SK-MEL-5 (cell line): ENCODE measurements at regions not wholly inside any gene's neighbourhood (a gene's known extent, or its start where the extent isn't known, plus 50 kb on each side); places are given as distances from the start of the nearest gene placed in this dataset.

Experiments
- DNase-seq: peaks from one replicate; pipeline ENCODE4 v3.0.0-alpha.2; 2016; ENCODE audit warnings: low read depth, low spot score
- in situ Hi-C: cut with HindIII; loops from 2 replicates; pipeline ENCODE4 v1.10.0; 2016; ENCODE audit warnings: low sequenced_read_pairs, high pct_unique_total_duplicates, low pct_unique_long_range_greater_than_20kb
- small RNA-seq, 2 experiments: library from RNA; depleted of rRNA; stranded (forward); fragments of <200 nt; gene quantifications; one replicate each; pipeline ENCODE3, GENCODE V24; 2014

DNA sequence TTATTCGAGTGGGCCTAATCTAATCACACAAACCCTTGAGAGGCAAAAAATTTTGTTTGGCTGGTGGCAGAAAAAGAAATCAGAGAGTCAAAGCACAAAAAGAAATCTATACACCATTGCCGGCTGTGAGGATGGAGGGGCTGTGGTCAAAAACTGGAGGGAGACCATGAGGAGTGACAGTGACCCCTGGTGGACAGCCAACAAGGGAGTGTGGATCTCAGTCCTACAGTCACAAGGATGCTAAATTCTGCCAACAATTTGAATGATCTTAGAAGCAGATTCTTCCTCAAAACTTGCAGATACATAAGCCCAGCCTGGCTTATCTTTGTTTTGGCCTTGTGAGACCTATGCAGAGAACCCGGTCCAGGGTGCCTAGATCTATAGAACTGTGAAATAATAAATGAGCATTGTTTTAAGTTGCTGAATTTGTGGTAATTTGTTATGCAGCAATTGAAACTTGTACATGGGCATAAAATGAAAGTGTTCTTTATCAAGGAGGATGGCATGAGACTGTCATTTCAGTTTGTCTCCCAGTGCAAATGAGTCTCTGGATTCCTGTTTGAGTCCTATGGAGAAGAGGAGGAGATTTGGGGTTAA, 103.0 kb upstream of the ARHGEF26 start:
- peak; percentile 77 for DNase-seq
- in situ Hi-C loops = no loop called here

DNA sequence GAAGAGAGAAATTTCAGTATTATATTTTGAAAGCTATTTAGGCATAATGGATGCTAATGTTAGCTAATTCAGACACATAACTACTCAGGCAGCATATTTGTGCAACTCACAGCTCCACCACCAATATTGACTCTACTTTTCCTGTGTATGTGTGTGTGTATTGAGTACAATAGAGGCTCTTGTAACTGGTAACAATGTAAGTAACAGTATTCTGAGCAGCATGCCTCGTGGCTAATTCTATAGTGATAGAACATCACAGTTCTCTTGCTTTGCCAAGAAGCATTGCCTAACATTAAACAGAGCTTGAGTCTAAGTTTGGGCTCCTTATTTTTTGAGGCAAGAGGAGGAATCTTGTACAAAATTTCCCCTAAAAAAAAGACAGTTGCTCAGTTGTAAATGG, 98.6 kb upstream of the ARHGEF26 start:
- in situ Hi-C loops = no loop called here
- peak; percentile 97 for DNase-seq

DNA sequence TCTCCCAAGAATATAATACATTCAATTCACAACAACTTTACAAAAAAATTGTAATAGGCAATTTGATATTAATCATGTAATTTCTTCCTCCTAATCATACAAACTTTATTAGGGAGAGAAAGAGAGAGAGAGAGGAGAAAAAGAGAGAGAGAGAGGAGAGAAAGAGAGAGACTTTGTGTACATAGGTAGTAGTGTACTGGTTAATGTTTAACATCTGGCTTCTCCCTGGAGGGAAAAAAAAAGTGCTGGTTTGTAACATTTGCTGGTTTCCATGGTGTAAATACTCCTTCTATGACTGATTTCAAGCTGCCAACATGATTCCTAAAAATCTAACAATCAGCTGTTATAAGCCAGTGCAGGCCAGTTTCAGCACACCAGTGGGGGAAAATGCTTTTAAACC, 98.0 kb upstream of the ARHGEF26 start:
- in situ Hi-C loops = no loop called here
- DNase-seq = peak; percentile 70

DNA sequence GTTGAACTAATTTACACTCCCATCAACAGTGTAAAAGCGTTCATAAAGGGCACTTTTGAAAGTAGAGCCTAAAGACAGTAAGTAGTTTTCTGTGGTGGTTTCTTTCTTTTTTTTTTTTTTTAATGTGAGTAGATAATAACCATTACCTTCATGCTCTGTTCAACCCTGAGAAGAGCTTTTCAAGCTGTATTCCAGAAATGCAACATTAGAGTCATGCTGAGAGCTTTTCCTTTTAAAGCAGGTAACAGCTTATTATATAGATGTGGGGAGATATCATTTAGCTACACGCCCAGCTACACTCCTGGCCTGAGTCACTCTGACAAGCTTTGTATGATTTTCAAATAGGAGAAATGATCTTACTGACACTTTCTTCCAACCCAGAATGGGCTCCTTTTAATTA, 96.2 kb upstream of the ARHGEF26 start:
- in situ Hi-C loops = no loop called here
- no peak for DNase-seq

DNA sequence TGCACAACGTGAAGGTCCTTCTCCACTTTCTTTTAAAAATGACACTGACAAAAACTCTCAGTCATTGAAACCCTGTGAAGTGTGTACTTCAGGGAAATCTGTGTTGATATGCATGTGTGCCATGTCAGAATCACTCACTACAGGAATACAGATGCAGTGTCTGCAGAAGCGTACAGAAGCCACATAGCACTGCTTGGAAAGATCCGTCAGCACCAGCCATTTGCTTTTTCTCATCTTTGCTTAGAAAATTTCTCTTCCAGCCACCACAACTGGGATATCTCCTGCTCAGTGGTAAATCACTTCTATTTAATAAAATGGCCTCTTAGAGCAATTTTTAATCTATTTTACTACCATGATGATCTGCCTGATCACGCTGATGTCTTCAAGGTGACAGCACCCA, 91.3 kb upstream of the ARHGEF26 start:
- no peak for DNase-seq
- in situ Hi-C loops = no loop called here

DNA sequence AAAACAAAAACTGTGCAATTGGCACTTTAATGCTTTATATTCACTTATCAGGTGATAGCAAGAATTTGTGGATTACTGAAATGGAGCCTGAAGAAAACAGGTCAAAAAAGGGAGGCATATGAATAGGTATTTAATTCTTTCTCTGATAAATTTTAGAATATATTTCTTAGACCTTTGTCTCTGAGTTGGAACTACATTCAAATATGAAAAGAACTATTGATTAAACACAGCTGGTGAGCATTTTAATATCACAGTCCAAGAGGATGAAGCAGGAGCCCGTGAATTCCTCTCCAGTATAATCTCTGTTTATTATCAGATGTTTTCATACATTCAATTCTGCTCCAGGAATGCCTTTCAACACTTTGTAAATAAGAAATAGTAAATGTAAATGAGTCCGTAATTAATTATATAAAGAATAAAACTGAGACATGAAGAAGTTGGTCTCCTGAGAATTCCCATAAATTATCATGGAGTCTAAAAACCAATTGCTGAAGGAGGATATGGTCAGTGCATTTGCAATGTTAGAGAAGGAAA, 86.3 kb upstream of the ARHGEF26 start:
- no peak for DNase-seq
- in situ Hi-C loops = no loop called here

DNA sequence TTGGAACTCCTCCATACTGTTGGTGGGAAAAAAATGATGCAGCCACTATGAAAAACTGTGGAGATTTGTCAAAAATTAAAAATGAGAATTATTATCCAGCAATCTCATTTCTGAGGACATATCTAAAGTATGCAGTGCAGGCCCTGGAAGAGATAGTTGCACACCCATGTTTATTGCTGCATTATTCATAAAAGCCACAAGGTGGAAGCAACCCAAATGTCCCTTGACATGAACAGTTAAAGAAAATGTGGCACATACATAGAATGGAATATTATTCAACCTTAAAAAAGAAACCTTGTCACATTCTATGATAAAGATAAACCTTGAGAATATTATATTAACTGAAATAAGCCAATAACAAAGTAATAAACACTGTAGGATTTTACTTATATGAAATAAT, 80.9 kb upstream of the ARHGEF26 start:
- in situ Hi-C loops = no loop called here
- peak; percentile 62 for DNase-seq

DNA sequence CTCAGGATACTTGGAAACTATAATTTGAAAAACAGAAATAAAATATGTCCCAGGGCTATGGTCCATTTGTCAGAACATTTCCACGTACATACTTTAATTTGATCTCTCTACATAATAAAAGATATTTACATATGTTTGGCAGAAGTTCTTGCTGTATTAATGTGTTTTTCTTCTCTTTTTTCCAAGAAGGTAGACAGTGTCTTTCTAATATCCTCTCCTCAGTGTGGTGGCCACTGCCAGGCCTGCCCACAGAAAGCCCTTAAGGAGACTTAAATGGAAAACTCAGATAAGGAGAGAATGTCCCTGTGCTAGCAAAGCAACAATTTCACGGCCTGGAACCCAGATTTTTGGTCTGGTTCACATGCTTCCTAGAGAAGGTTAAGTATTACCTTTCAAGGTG, 76.5 kb upstream of the ARHGEF26 start:
- in situ Hi-C loops = no loop called here

DNA sequence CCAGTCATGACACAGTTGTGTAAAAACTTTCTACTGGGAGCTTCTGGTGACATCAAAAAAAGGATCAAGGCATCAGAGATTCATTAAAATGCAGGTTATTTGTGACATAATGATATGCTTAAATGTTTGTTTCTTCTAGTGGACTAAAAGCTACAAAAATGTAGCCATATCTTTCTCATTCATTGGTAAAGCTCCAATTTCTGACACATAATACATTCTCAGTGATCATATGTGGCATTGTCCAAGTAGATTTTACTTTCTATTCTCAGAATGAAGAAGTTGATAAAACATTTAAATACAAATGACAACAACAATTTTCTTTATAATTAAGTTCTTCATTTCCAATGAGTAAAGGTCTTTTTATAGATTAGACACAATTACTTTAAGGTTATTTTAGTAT, 71.0 kb upstream of the ARHGEF26 start:
- no peak for DNase-seq
- in situ Hi-C loops = no loop called here

More for the DNA sequence above, 76.5 kb upstream of the ARHGEF26 start:
- no peak for DNase-seq

DNA sequence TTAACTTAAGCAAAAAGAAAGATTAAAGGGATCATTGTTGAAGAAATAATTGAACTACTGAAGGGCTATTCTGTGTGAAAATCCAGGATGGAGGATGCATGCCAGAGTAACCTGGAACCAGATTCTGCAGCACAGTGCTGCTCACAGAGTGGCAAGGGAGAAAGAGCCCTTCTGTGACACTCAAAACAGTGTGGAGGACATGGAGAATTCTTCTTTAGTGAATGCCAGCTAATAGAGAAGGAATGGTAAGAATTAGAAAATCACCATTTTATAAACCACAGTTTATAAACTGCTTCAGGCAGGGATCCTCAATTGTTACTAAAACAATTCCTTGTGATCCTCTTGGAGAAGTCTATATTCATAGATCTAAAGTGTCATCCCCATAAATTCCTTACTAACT, 70.4 kb upstream of the ARHGEF26 start:
- in situ Hi-C loops = no loop called here
- no peak for DNase-seq

DNA sequence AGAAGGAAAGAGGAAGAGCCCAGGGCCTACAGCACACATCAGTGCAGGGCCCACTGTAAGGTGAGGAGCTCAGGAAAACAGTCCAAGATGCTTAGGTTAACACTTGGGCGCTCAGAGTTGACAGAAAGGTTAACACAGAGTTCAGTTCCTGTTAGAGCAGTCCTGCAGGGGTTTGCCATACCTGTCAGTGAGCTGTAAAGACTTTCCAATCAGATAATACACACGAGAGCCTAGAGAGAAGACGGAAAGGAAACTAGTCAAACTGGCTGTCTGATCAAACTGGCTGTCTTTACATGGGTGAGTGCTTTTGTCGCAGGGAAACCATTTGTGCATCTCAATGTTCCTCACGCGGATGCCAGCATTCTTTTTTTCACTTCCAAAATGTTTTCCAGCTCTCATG, 61.4 kb upstream of the ARHGEF26 start:
- in situ Hi-C loops = no loop called here
- DNase-seq = no peak

DNA sequence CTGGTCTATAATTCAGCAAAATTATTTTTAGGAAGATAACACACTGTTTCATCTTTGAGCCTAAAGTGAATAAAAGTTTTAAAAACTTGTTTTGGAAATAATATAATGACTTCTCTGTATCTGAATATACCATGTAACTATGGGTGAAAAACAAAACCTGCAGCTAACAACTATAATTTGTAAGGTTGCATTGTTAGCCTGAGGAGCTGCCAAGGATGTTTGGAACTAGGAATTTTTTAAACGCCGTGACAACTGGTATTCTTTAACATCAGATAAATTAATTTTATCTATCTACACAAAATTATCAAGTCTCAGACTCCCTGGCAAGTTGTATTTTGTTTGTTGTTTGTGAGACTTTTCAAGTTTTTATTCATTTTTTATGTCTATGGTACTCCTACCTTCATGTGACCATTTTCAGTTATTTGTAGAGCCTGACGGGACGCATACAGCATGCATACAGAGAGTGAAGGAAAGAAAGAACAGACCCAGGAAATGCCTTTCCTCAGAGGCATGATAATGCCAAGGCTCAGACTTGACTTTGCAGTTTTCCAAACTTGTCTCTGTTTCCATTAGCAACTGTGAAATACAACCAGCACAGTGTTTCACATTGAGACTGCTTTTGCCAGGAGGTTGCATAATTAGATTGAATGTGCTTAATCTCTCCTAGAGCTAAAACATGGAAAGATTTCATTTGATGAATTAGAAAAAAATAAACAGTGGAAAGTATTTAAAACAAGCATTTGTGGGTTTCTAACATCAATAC, 60.8 kb upstream of the ARHGEF26 start:
- in situ Hi-C loops = no loop called here
- peak; percentile 62 for DNase-seq

DNA sequence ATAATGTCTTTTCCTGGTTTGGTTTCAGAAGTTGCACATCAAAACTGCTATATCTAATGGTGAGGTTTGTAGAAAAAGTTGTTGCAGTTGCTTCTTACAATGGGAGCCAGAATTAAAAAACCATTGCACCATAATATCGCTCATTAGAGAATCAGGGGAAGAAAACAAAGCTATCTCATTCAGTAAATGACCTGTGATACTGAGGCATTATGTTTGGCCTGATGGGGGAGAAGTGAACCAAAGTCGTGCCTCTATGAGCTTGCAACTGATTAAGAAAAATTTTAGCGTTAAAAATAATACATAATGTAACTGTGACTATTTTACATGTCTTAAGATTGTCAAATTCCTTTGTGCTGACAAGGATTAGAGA, 60.2 kb upstream of the ARHGEF26 start:
- no peak for DNase-seq
- in situ Hi-C loops = no loop called here

DNA sequence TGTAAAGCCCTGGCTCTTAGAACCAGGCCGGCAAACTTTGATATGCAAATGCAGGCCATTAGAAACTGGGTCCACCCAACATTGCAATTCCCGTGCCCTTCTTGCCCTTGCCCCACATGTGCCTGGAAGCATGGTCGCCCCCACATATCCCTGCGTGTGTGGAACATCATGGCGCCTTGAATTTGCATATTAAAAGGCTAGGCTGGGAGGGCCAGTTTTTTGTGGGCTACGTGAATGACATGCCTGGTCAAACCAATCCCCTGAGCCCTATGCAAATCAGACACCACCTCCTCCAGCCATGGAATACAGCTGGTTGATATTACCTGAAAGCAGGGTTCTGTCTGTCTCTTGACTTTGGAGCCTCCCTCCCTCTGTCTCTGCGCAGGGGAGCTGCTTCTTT, 58.7 kb upstream of the ARHGEF26 start:
- DNase-seq = no peak
- in situ Hi-C loops = no loop called here

DNA sequence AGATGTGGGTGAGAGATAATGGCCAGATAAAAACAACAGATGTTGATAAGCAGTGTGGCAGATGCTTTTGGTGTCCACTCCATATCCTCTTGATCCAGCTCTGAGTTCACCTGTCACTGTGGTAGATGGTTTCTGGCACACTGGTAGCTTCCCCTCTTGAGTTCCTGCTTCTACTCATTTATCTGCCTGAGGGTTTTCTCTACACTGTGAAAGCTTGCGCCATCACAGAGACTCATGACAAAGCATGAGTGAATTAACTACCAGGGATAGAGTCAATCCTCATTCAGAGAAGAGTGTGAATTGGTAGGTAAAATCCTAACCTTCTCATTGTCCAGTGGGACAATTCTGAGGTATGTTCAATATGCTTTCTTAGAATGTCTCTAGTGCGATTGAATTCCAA, 50.0 kb upstream of the ARHGEF26 start:
- DNase-seq = no peak
- in situ Hi-C loops = no loop called here

Small RNA genes in the stretch of these regions (small RNA-seq; reads per million reads assigned to genes)
- 0 reads per million in 2 experiments for gene RF00019
- 0 reads per million in 2 experiments for gene RF00096
- 0 reads per million in 2 experiments for gene RNU6-901P
